Hepatocyte (in vitro differentiated cells): ENCODE measurements at regions not wholly inside any gene's neighbourhood (a gene's known extent, or its start where the extent isn't known, plus 50 kb on each side); places are given as distances from the start of the nearest gene placed in this dataset.

Source experiments
- DNase-seq: peaks from one replicate; pipeline ENCODE4 v3.0.0-alpha.2; 2016; ENCODE audit warnings: low spot score
- H2AFZ ChIP-seq: fragments of 200-600 bp; sonication (generic); 2 replicates; pipeline ENCODE4 v1.6.0; 2016; ENCODE audit warnings: antibody characterized with exemption, mild to moderate bottlenecking
- H3K27ac ChIP-seq: fragments of 200-600 bp; sonication (generic); 2 replicates; pipeline ENCODE4 v1.5.1; 2016; ENCODE audit warnings: mild to moderate bottlenecking
- H3K27me3 ChIP-seq: fragments of 200-600 bp; sonication (generic); 2 replicates; pipeline ENCODE4 v1.6.1; 2016
- H3K36me3 ChIP-seq: fragments of 200-600 bp; sonication (generic); replicated peaks from 2 replicates; pipeline ENCODE4 v1.5.1; 2016; ENCODE audit warnings: low read depth; ENCODE audit not compliant: insufficient read depth
- H3K4me1 ChIP-seq: fragments of 200-600 bp; sonication (generic); 2 replicates; pipeline ENCODE4 v1.5.1; 2016; ENCODE audit warnings: mild to moderate bottlenecking, moderate library complexity; ENCODE audit not compliant: insufficient read depth
- H3K4me2 ChIP-seq: fragments of 200-600 bp; sonication (generic); 2 replicates; pipeline ENCODE4 v1.6.0; 2016
- H3K4me3 ChIP-seq: fragments of 200-600 bp; sonication (generic); 2 replicates; pipeline ENCODE4 v1.5.1; 2016; ENCODE audit warnings: mild to moderate bottlenecking
- H3K79me2 ChIP-seq: fragments of 200-600 bp; sonication (generic); 2 replicates; pipeline ENCODE4 v1.6.0; 2017; ENCODE audit warnings: mild to moderate bottlenecking
- H3K9me2 ChIP-seq: fragments of 200-600 bp; sonication (generic); replicated peaks from 2 replicates; pipeline ENCODE4 v1.6.0; 2017; ENCODE audit warnings: mild to moderate bottlenecking; ENCODE audit not compliant: insufficient read depth
- H3K9me3 ChIP-seq: fragments of 200-600 bp; sonication (generic); 2 replicates; pipeline ENCODE4 v1.5.1; 2016; ENCODE audit warnings: low read depth, mild to moderate bottlenecking
- H4K20me1 ChIP-seq: fragments of 200-600 bp; sonication (generic); 2 replicates; pipeline ENCODE4 v1.6.0; 2016; ENCODE audit warnings: mild to moderate bottlenecking; ENCODE audit not compliant: insufficient read depth, poor library complexity, severe bottlenecking
- CTCF ChIP-seq: fragments of 200-600 bp; sonication (generic); IDR thresholded peaks from 2 replicates; pipeline ENCODE4 v1.5.1; 2016; ENCODE audit warnings: antibody characterized with exemption, mild to moderate bottlenecking; ENCODE audit not compliant: poor library complexity
- EZH2 ChIP-seq: fragments of 200-600 bp; sonication (generic); IDR thresholded peaks from 2 replicates; pipeline ENCODE4 v1.6.1; 2016; ENCODE audit warnings: antibody characterized with exemption, mild to moderate bottlenecking, borderline replicate concordance
- EZH2phosphoT487 ChIP-seq: fragments of 200-600 bp; sonication (generic); IDR thresholded peaks from one replicate; pipeline ENCODE4 v1.6.1; 2018; ENCODE audit warnings: antibody characterized with exemption, mild to moderate bottlenecking, low read depth, moderate library complexity; ENCODE audit not compliant: unreplicated experiment, severe bottlenecking
- WGBS: methylation state at CpG from one replicate; pipeline ENCODE4 v1.1.6; 2016; ENCODE audit warnings: low lambda C conversion rate; ENCODE audit errors: missing lambda C conversion rate; 5-methylcytosine and 5-hydroxymethylcytosine counted together

GRCh38 chr14:73782623-73783022, 68.4 kb upstream of the PNMA1 start:
- H3K79me2 ChIP-seq = peaks cover 82% of the 10 kb centered on the region
- TF ChIP-seq EZH2phosphoT487 (no peak), EZH2 (no peak), CTCF (no peak)
- peaks cover 6% of the 10 kb centered on the region for H4K20me1 ChIP-seq

GRCh38 chr14:73780896-73781295, 66.7 kb upstream of the PNMA1 start:
- Histone ChIP-seq H3K27me3 (no peaks in the 10 kb centered on the region), H3K27ac (no peak overlapping the region), H2AFZ (no peak overlapping the region), H3K9me2 (no peaks in the 10 kb centered on the region), H3K9me3 (no peaks in the 10 kb centered on the region), H3K36me3 (no peaks in the 10 kb centered on the region), H4K20me1 (peaks cover 18% of the 10 kb centered on the region), H3K4me2 (no peak overlapping the region), H3K79me2 (peaks cover 93% of the 10 kb centered on the region), H3K4me1 (peaks cover 29% of the 10 kb centered on the region), H3K4me3 (no peak overlapping the region)
- WGBS = 89% methylated on average over 3 of the region's 3 CpGs
- DNase-seq = no peak
- TF ChIP-seq EZH2 (no peak), CTCF (no peak)

More at GRCh38 chr14:73782623-73783022, 68.4 kb upstream of the PNMA1 start:
- H3K4me1 ChIP-seq = peaks cover 30% of the 10 kb centered on the region
- H3K4me3 ChIP-seq = no peak overlapping the region
- 93% methylated on average over 2 of the region's 2 CpGs for WGBS
- H3K27me3 ChIP-seq = no peaks in the 10 kb centered on the region
- H3K9me3 ChIP-seq = no peaks in the 10 kb centered on the region
- no peak overlapping the region for H2AFZ ChIP-seq
- peak overlapping the region; percentile 100 for H3K27ac ChIP-seq
- H3K4me2 ChIP-seq = no peak overlapping the region
- H3K9me2 ChIP-seq = no peaks in the 10 kb centered on the region
- DNase-seq = no peak
- H3K36me3 ChIP-seq = no peaks in the 10 kb centered on the region

- Histone ChIP-seq H3K4me3 (no peak overlapping the region), H4K20me1 (peaks cover 18% of the 10 kb centered on the region), H3K9me3 (no peaks in the 10 kb centered on the region), H3K4me1 (peaks cover 28% of the 10 kb centered on the region), H3K27ac (no peak overlapping the region), H3K27me3 (no peaks in the 10 kb centered on the region), H2AFZ (no peak overlapping the region), H3K4me2 (no peak overlapping the region), H3K36me3 (no peaks in the 10 kb centered on the region), H3K79me2 (peaks cover 98% of the 10 kb centered on the region), H3K9me2 (no peaks in the 10 kb centered on the region)
- WGBS = 93% methylated on average over 4 of the region's 4 CpGs
- no peak for DNase-seq
- no peak for TF ChIP-seq CTCF
- TF ChIP-seq EZH2 = no peak
- TF ChIP-seq EZH2phosphoT487 = no peak
Measured at GRCh38 chr14:73780391-73780790, 66.2 kb upstream of the PNMA1 start.

- H3K4me2 ChIP-seq = no peak overlapping the region
- H3K79me2 ChIP-seq = peaks cover 98% of the 10 kb centered on the region
- H3K27me3 ChIP-seq = no peaks in the 10 kb centered on the region
- H4K20me1 ChIP-seq = peaks cover 23% of the 10 kb centered on the region
- H3K27ac ChIP-seq = no peak overlapping the region
- H3K9me3 ChIP-seq = no peaks in the 10 kb centered on the region
- H3K9me2 ChIP-seq = no peaks in the 10 kb centered on the region
- no peak overlapping the region for H2AFZ ChIP-seq
- no peak overlapping the region for H3K4me3 ChIP-seq
- 99% methylated on average over 3 of the region's 3 CpGs for WGBS
- TF ChIP-seq EZH2 (no peak), EZH2phosphoT487 (no peak), CTCF (no peak)
- H3K4me1 ChIP-seq = peaks cover 11% of the 10 kb centered on the region
- no peaks in the 10 kb centered on the region for H3K36me3 ChIP-seq
- DNase-seq = no peak
Measured at GRCh38 chr14:73778736-73779135, 64.6 kb upstream of the PNMA1 start.
